GM06990 (cell line): ENCODE measurements at regions not wholly inside any gene's neighbourhood (a gene's known extent, or its start where the extent isn't known, plus 50 kb on each side); places are given as distances from the start of the nearest gene placed in this dataset.

ENCODE experiments used
- DNase-seq: peaks from one replicate; pipeline ENCODE4 v3.0.0-alpha.2; 2011; ENCODE audit not compliant: insufficient read length; ENCODE audit errors: extremely low read depth
- H3K27me3 ChIP-seq: replicated peaks from 2 replicates; pipeline ENCODE4 v1.6.0; 2011; ENCODE audit warnings: low read length; ENCODE audit not compliant: control insufficient read depth, insufficient read depth
- H3K36me3 ChIP-seq: 2 replicates; pipeline ENCODE4 v1.5.1; 2011; ENCODE audit warnings: low read length; ENCODE audit not compliant: control insufficient read depth, insufficient read depth
- H3K4me3 ChIP-seq: replicated peaks from 2 replicates; pipeline ENCODE4 v1.5.1; 2011; ENCODE audit warnings: low read depth, mild to moderate bottlenecking, control low read depth, low read length
- TF ChIP-seq, protein P1 (sequence below): IDR thresholded peaks from 2 replicates; pipeline ENCODE4 v1.5.1; 2011; ENCODE audit warnings: low read length, control low read depth, mild to moderate bottlenecking, inconsistent platforms; ENCODE audit not compliant: insufficient read depth, poor library complexity, severe bottlenecking

DNA sequence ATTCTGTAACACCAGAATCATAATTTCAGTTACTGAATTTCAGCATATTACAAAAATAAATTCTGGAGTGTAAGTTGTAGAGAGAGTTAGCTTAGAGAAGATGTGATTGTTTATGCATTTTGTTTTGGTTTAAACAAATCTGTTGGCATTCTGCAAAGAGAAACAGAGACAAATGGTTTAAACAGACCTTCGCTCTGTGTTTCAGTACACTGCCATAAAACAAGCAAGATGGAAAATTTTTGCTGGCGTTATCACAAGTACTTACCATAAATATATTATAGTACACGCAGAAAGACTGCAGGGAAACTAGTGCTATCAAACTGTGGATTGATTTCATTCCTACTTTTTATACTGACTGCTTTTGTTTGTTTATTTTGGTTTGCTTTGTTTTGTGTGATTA is 850.3 kb upstream of the FOXG1 start:
- TF ChIP-seq, protein P1, sequence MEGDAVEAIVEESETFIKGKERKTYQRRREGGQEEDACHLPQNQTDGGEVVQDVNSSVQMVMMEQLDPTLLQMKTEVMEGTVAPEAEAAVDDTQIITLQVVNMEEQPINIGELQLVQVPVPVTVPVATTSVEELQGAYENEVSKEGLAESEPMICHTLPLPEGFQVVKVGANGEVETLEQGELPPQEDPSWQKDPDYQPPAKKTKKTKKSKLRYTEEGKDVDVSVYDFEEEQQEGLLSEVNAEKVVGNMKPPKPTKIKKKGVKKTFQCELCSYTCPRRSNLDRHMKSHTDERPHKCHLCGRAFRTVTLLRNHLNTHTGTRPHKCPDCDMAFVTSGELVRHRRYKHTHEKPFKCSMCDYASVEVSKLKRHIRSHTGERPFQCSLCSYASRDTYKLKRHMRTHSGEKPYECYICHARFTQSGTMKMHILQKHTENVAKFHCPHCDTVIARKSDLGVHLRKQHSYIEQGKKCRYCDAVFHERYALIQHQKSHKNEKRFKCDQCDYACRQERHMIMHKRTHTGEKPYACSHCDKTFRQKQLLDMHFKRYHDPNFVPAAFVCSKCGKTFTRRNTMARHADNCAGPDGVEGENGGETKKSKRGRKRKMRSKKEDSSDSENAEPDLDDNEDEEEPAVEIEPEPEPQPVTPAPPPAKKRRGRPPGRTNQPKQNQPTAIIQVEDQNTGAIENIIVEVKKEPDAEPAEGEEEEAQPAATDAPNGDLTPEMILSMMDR, result no peak
- Histone ChIP-seq H3K4me3 (no peak overlapping the region), H3K27me3 (no peaks in the 10 kb centered on the region), H3K36me3 (no peaks in the 10 kb centered on the region)
- DNase-seq, result no peak

DNA sequence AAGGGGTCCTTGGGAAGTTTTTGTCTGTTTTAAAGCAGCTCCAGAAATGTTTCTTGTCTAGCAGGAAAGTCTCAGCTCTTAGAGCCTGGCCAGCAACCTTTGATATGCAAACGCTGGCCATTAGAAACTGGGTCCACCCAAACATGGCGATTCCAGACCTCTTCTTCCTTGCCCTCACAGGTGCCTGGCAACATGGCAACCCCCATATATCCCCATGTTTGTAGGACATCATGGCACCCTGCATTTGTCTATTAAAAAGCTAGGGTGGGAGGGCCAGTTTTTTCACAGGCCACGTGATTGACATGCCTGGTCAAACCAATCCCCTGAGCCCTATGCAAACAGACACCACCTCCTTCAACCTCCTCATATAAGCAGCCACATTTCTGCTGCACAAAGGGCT is 848.7 kb upstream of the FOXG1 start:
- Histone ChIP-seq H3K4me3 (no peak overlapping the region), H3K27me3 (no peaks in the 10 kb centered on the region), H3K36me3 (no peaks in the 10 kb centered on the region)
- no peak for DNase-seq
- TF ChIP-seq, protein P1, result no peak

DNA sequence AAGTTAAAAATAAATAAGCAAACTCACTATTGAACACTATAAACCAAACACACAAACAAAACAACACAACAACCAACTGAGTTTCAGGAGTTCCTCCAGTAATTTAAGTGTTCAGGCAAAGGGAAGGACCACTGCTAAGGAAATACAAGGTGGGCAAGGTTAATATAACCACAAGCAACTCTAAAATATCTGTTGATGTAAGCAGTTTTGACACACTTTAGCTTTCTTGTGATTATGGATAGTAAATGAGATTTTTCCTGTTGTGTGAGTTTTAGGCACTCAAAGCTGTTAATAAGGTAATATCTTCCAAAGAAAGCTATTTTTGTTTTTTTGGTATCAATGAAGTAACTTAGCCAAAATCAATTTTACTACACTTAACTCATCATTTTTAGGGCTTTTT is 839.1 kb upstream of the FOXG1 start:
- no peaks in the 10 kb centered on the region for H3K27me3 ChIP-seq
- TF ChIP-seq, protein P1, result no peak
- no peak for DNase-seq
- no peaks in the 10 kb centered on the region for H3K36me3 ChIP-seq
- H3K4me3 ChIP-seq, result no peak overlapping the region

DNA sequence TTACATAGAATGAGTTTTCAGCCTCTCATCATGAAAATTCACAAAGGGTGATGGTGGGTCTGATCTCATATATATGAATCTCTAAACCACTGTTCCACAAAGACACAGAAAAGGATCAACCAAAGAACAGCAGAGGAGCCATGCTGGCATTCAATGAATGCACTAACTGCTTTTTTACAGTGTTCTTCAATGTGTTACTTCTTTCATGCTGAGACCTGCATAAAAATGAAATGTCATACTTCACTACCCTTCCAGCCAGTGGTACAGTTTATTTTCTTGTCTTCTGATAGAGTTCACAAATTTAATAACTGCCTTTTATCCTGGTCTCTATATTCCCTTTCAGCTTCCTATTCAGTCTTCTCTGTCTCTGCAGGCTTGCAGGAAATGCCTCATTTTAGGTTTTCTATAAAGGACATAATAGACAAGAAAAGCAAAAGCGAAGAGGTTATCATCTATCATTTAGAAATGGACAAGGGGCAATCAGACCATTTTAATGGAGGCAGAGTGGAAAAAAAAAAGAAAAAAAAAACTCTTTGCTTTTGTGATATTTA is 836.7 kb upstream of the FOXG1 start:
- TF ChIP-seq, protein P1, result no peak
- no peak overlapping the region for H3K4me3 ChIP-seq
- DNase-seq, result no peak
- H3K36me3 ChIP-seq, result no peaks in the 10 kb centered on the region
- no peaks in the 10 kb centered on the region for H3K27me3 ChIP-seq

DNA sequence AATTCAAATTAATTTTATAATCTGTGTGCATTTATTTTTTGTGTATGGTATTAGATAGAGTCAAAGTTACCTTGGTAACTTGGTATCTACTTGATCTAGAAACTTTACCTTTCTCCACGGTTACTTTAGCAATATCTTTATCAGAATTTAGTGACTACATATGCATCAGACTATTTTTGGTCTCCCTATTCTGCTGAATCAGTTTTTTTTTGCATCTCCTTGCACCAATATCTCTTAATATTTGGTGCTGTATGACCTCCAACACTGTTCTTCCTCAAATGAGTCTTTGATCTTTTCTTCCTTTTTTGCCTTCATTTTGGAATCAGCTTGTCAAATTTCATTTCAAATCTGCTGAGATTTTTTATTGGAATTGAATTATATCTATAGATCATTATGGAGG is 828.2 kb upstream of the FOXG1 start:
- TF ChIP-seq, protein P1, result no peak
- Histone ChIP-seq H3K36me3 (no peaks in the 10 kb centered on the region), H3K27me3 (no peaks in the 10 kb centered on the region), H3K4me3 (no peak overlapping the region)
- DNase-seq, result no peak

DNA sequence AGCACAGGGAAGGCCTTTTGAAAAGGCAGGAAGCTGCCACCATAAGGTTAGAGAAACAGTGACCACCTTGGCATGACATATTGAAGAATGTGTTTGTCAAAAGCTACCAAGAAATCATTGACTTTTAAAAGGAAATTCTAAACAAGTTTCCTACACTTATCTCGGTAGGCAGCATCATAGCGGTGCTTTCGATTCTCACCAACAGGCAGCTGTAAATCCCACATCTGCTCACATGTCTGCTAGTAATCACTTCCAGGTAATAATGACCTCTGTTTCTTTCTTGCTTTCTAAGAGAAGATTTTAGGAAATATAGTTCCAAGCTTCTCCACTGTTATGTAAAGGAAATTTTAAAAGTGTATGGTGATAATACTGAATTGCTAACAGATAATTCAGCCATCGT is 821.1 kb upstream of the FOXG1 start:
- no peak for DNase-seq
- Histone ChIP-seq H3K36me3 (no peaks in the 10 kb centered on the region), H3K4me3 (no peak overlapping the region), H3K27me3 (no peaks in the 10 kb centered on the region)
- TF ChIP-seq, protein P1, result no peak
